D721Med (cell line): ENCODE measurements at regions not wholly inside any gene's neighbourhood (a gene's known extent, or its start where the extent isn't known, plus 50 kb on each side); places are given as distances from the start of the nearest gene placed in this dataset.

ENCODE experiments used
- DNase-seq: peaks from one replicate; pipeline ENCODE4 v3.0.0; 2011; ENCODE audit warnings: low spot score; ENCODE audit not compliant: insufficient read length
- FAIRE-seq: peaks from 2 replicates; lab custom pipeline; 2011; peaks lifted over from hg19 to GRCh38; lab: Jason Lieb, UNC
- CTCF ChIP-seq: IDR thresholded peaks from 2 replicates; pipeline ENCODE4 v1.5.1; 2012; ENCODE audit warnings: mild to moderate bottlenecking, control low read depth; ENCODE audit not compliant: insufficient read depth; ENCODE audit errors: missing control alignments

- TF ChIP-seq CTCF: no peak
- DNase-seq (no peak), FAIRE-seq (no peak)
These were observed 199.2 kb downstream of the KIF20B start for GRCh38 chr10:89900554-89900953.

DNA sequence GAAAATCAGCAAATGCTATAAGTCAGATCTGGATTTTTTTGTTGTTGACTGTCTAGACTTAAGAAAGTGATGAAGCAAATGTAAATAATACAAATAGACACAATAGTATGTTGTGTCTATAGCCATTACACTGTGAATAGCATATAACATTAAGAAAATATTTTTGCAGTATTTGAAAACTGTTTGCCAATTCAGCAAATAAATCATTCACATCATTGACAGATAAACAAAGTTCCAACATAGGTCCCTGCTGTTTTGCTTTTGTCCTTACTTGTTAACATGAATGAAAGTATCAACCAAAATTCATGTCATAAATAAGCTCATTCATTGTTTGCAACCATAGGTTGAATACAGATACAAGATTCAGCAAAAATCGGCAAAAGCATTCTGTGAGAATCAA, 200.5 kb downstream of the KIF20B start:
- no peak for FAIRE-seq
- no peak for TF ChIP-seq CTCF

DNA sequence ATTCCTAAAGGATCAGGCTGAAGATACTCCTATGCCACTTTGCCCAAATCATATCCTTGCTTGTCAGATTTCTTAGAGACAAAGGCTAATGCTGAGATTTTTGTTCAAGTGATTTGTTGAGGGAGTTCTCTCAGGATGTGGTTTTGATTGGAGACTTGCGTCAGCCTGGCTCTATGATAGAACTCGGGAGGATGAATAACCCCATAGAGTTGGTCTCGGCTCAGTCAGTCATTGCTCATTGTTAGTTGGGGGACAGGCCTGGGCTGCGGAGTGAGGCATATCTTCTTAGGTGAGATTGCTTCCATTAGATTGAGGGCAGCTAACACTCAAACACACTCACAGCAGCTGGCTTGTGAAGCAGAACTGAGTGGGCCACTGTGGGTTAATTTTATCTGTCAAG, 203.4 kb downstream of the KIF20B start:
- TF ChIP-seq CTCF: no peak
- FAIRE-seq: no peak
- DNase-seq: no peak

More for the DNA sequence above, 200.5 kb downstream of the KIF20B start:
- no peak for DNase-seq

- no peak for TF ChIP-seq CTCF
- DNase-seq (no peak), FAIRE-seq (no peak)
These were observed 208.4 kb downstream of the KIF20B start for GRCh38 chr10:89909752-89910151.

DNA sequence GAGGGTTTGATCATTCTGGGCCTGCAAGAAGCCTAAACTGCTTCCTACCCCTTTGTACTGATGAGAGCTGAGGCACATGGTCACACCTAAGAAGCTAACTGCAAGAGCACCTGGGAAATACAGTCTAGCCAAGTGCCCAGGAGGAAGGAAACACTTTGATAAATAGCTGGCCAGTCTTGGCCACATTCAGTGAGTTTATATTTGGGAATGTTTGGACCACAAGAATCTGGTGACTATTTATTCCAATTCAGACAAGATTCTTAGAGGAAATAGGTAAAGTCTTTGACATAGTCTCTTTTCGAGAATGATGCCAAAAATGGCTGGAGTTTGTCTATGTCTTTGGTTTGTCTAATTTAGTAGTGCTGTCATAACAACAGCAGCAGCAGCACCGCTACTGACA, 213.6 kb downstream of the KIF20B start:
- TF ChIP-seq CTCF: no peak
- no peak for DNase-seq
- FAIRE-seq: no peak

DNA sequence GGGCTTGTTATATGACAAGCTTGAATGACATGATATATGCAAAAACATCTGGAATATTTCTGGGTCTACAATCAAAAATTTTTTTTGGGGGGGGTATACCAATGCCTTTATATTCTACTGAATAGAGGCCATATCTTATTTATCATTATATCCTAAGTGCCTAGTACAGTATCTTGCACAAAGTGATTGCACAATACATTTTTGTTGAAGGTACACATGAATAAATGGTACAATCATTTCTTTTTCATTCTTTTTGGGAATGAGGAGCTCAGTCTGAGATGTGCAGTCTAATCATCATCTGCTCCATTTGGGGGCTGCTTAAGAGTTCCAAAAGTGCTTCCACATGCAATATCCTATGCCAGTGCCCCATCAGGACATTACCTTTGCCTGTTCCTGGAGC, 214.6 kb downstream of the KIF20B start:
- DNase-seq: no peak
- FAIRE-seq: no peak
- no peak for TF ChIP-seq CTCF

GRCh38 chr10:89916468-89917215, 215.3 kb downstream of the KIF20B start:
- no peak for TF ChIP-seq CTCF
- FAIRE-seq: no peak
- DNase-seq: no peak
